Dendritic cell treated with granulocyte-macrophage colony-stimulating factor and Interleukin-4, amounts not matched to agents 40 ng/mL and 50 ng/mL, for 4 days (primary cell): ENCODE measurements at regions not wholly inside any gene's neighbourhood (a gene's known extent, or its start where the extent isn't known, plus 50 kb on each side); places are given as distances from the start of the nearest gene placed in this dataset.
"Not testable (repeated sequence)": the region's sequence is repeated elsewhere in the genome, so short reads cannot be mapped to it uniquely, and the experiment has no call there.

Experiments used
- H3K27ac Mint-ChIP-seq: one replicate; pipeline ENCODE4 v1.8.0; 2022; ENCODE audit warnings: mild to moderate bottlenecking, mixed read lengths
- H3K27me3 Mint-ChIP-seq: one replicate; pipeline ENCODE4 v1.8.0; 2022; ENCODE audit warnings: mild to moderate bottlenecking, mixed read lengths
- H3K36me3 Mint-ChIP-seq: one replicate; pipeline ENCODE4 v1.8.0; 2022; ENCODE audit warnings: low read depth, mixed read lengths
- H3K4me1 Mint-ChIP-seq: one replicate; pipeline ENCODE4 v1.8.0; 2022; ENCODE audit warnings: low read depth, mixed read lengths
- H3K4me3 Mint-ChIP-seq: one replicate; pipeline ENCODE4 v1.8.0; 2022; ENCODE audit warnings: mild to moderate bottlenecking, moderate library complexity, mixed read lengths
- H3K9me3 Mint-ChIP-seq: one replicate; pipeline ENCODE4 v1.8.0; 2022; ENCODE audit warnings: mixed read lengths
- intact Hi-C: fragments of 100-400 bp; cut with micrococcal nuclease; formaldehyde crosslinking; loops from one replicate; pipeline ENCODE4 v1.15.0; 2022

DNA sequence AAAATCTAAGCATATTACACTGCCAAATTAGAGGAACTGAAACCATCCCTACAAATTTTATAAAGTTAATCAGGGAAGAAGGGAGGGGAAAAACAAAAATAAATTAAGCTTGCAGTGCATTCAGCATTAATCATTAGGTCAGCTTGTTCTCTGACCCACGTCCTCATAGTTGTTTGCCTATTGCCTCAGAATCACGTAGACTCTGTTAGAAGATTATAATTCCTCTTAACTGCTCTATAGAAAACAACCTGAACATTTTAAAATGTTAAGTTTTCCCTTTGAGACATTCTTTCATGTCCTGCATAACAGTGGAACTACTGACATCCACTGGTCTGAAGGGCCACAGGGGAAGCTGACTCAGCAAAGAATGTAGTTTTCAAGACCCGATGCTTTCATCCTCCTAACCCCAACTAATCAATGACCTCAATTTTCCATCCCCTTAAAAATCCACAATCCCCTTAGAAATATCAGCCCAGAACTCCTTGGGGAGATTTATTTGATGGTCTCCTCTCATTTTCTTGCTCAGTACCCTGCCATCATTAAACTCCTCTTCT is 112.4 kb downstream of the FBXO4 start:
- intact Hi-C loops: no loop called here
- no peaks in the 10 kb centered on the region for H3K4me1 Mint-ChIP-seq
- no peaks in the 10 kb centered on the region for H3K27me3 Mint-ChIP-seq

DNA sequence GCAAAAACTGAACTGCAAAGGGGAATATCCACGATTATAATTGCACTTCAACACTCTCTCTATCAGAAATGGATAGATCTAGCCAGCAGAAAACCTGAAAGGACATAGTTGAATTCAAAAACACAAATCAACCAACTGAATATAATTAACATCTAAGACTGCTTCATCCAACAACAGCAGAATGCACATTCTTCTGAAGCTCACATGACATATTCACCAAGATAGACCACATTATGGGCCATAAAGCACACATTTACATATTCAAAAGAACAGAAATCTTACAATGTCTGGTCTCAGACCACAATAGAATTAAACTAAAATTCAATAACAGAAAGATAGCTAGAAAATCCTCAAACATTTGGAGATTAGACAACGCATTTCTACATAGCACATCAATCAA is 118.3 kb downstream of the FBXO4 start:
- Mint-ChIP-seq H3K9me3 (peaks cover 10% of the 10 kb centered on the region), H3K36me3 (no peaks in the 10 kb centered on the region), H3K27me3 (peaks cover 1% of the 10 kb centered on the region), H3K4me3 (no peak overlapping the region), H3K27ac (no peak overlapping the region), H3K4me1 (no peaks in the 10 kb centered on the region)
- intact Hi-C loops: no loop called here

More for the DNA sequence above, 112.4 kb downstream of the FBXO4 start:
- H3K36me3 Mint-ChIP-seq: no peaks in the 10 kb centered on the region
- no peak overlapping the region for H3K4me3 Mint-ChIP-seq
- H3K27ac Mint-ChIP-seq: no peak overlapping the region
- no peaks in the 10 kb centered on the region for H3K9me3 Mint-ChIP-seq

DNA sequence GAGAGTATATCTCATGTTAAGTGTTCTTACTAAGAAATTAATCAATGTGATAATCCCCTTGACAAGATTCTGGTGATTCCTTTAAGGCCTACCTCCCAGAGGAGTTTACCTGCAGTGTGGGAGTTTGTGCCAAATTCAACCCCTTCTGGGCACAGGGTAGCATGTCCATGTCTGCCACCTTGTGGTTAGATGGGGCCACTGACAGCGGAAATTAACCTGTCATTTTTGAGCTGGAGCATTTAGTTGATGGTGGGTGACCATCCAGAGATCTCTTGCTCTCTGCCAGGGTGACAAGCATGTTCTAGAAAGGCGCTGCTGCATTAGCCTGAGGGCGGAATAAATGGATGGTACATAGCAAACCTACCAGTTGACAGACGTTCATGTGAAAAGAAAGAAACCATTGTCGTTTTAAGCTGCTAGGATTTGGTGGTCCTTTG is 132.2 kb downstream of the FBXO4 start:
- Mint-ChIP-seq H3K27me3 (no peaks in the 10 kb centered on the region), H3K9me3 (no peaks in the 10 kb centered on the region), H3K36me3 (no peaks in the 10 kb centered on the region), H3K4me3 (no peak overlapping the region), H3K4me1 (no peaks in the 10 kb centered on the region), H3K27ac (no peak overlapping the region)
- intact Hi-C loops: loop anchor here (1.0 kb wide), 1 partner anchor 201 kb away; no protein-coding TSS in a partner anchor

DNA sequence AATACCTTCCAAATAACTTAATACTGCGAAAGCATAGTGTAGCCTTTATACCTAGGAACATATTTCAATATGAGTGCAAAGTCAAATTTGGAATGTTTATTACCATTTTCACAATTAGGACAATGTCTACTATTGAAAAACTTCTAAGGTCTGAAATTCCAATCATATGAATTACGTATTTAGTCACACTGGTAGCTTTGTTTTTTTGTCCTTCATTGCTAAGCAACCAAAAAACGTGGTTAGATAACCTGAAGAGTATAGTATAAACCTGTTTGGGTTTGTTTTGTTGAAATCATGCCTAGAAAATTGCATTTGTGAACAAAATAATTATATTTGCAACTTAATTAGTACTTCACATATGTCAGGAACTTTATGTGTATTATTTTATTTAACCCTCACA is 134.2 kb downstream of the FBXO4 start:
- H3K27me3 Mint-ChIP-seq: no peaks in the 10 kb centered on the region
- no peaks in the 10 kb centered on the region for H3K4me1 Mint-ChIP-seq
- no peaks in the 10 kb centered on the region for H3K36me3 Mint-ChIP-seq
- no peaks in the 10 kb centered on the region for H3K9me3 Mint-ChIP-seq
- no peak overlapping the region for H3K4me3 Mint-ChIP-seq
- intact Hi-C loops: no loop called here
- H3K27ac Mint-ChIP-seq: no peak overlapping the region

DNA sequence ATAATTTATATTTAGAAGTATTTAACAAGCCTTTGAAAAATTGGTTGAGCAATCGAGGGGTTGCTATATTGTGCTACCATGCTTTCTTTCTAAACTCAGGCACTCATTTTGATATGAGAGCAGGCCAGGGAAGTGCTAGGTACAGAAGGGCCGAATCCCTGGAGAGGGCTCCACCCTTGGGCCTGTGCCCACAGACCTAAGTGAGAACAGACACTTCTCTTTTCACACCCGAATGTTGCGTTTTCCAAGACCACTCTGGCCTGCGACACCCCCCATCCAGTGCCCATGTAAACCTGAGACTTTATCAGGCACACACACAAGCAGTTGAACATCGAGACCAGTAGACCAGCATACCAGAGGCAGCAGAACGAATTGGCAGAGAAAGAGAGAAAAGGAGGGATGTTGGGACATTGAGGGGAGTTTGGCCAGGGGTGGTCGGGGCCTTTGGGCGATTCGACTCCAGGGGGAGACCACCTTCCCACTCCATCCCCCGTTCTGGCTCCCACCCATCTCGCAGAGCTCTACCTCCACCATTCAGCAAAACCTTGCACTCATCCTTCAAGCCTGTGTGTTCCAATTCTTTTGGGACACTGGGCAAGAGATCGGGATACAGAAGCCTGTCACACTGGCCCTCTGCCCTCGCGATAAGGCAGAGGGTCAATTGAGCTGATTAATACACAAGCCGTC is 134.8 kb downstream of the FBXO4 start:
- no peak overlapping the region for H3K27ac Mint-ChIP-seq
- no peaks in the 10 kb centered on the region for H3K27me3 Mint-ChIP-seq
- no peaks in the 10 kb centered on the region for H3K36me3 Mint-ChIP-seq
- H3K9me3 Mint-ChIP-seq: no peaks in the 10 kb centered on the region
- H3K4me3 Mint-ChIP-seq: no peak overlapping the region
- intact Hi-C loops: loop anchor here (10.0 kb wide), 1 partner anchor 705 kb away; no protein-coding TSS in a partner anchor
- H3K4me1 Mint-ChIP-seq: no peaks in the 10 kb centered on the region

DNA sequence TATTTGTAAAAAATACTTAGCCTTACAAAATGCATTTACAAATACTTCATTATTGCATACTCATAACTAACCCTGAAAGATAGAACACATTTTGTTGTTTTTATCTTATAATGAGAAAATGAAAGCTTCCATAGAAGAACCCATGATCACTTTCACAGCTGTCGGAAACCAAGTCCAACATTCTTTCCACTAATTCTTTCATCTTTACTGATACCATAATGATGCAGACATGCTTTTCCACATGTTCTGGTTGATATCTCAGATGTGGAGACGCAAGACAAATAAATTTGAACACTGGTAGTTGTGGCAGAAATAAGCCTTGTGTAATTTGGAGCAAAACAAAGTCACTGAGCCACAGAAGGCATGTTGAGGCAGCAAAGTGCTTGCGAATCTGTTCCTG is 136.0 kb downstream of the FBXO4 start:
- Mint-ChIP-seq H3K27ac (no peak overlapping the region), H3K36me3 (no peaks in the 10 kb centered on the region), H3K4me1 (no peaks in the 10 kb centered on the region), H3K9me3 (no peaks in the 10 kb centered on the region), H3K27me3 (no peaks in the 10 kb centered on the region), H3K4me3 (no peak overlapping the region)
- intact Hi-C loops: loop anchor here (10.0 kb wide), 1 partner anchor 704 kb away; no protein-coding TSS in a partner anchor

DNA sequence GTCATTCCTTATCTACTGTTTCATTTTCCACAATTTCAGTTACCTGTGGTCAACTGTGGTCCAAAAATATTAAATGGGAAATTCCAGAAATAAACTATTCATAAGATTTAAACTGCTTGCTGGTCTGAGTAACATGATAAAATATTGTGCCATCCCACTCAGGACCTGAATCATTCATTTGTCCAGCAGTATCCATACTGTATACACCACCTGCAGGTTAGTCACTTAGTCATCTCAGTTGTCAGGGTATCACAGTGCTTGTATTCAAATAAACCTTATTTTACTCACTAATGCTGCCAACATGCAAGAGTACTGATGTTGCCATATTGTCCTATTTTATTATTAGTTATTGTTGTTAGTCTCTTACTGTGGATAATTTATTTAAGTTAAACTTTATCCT is 139.7 kb downstream of the FBXO4 start:
- no peaks in the 10 kb centered on the region for H3K36me3 Mint-ChIP-seq
- H3K27me3 Mint-ChIP-seq: no peaks in the 10 kb centered on the region
- no peak overlapping the region for H3K27ac Mint-ChIP-seq
- intact Hi-C loops: loop anchor here (10.0 kb wide), 1 partner anchor 700 kb away; no protein-coding TSS in a partner anchor
- H3K9me3 Mint-ChIP-seq: no peaks in the 10 kb centered on the region
- H3K4me1 Mint-ChIP-seq: no peaks in the 10 kb centered on the region
- no peak overlapping the region for H3K4me3 Mint-ChIP-seq

DNA sequence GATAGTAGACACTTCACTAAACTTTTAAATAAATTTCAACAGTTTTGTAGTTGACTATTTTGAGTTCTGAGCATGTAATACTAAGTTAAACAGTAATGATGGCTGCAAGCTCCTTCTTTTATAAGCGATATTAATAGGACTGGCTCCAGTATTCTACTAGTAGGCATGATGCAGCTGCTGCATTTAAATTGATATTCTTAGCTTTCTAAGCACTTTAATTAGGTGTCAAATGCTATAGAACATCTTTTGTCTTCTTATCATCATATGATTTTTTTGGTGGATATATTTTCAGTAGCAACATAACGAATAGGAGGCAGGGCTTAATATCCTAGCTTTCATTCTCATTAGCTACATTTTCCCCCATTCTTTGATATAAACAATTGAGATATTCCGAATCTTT is 141.1 kb downstream of the FBXO4 start:
- H3K4me3 Mint-ChIP-seq: no peak overlapping the region
- no peaks in the 10 kb centered on the region for H3K9me3 Mint-ChIP-seq
- H3K27me3 Mint-ChIP-seq: no peaks in the 10 kb centered on the region

DNA sequence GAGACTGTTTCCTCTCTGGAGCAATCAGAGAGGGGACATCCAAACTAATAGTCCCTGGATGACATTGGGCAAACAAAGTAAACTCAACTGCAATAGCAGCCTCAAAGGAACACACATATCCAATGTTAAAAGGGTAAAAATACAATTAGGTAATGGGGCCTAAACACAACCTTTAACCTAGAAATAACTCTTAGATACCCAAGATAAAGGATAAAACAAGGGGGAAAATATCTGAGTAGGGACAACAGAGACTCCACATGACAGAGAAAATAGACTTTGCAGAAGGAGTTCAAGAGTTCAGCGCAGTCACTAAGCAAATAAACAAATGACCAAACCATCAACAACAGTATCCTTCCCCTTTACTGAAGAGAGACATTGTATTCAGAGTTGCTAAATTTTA is 149.3 kb downstream of the FBXO4 start:
- no peaks in the 10 kb centered on the region for H3K27me3 Mint-ChIP-seq
- H3K36me3 Mint-ChIP-seq: no peaks in the 10 kb centered on the region
- no peak overlapping the region for H3K4me3 Mint-ChIP-seq
- intact Hi-C loops: no loop called here
- no peaks in the 10 kb centered on the region for H3K4me1 Mint-ChIP-seq
- H3K9me3 Mint-ChIP-seq: peaks cover 11% of the 10 kb centered on the region
- H3K27ac Mint-ChIP-seq: no peak overlapping the region

More for the DNA sequence above, 141.1 kb downstream of the FBXO4 start:
- Mint-ChIP-seq H3K4me1 (no peaks in the 10 kb centered on the region), H3K36me3 (no peaks in the 10 kb centered on the region), H3K27ac (no peak overlapping the region)
- intact Hi-C loops: loop anchor here (10.0 kb wide), 1 partner anchor 699 kb away; no protein-coding TSS in a partner anchor

DNA sequence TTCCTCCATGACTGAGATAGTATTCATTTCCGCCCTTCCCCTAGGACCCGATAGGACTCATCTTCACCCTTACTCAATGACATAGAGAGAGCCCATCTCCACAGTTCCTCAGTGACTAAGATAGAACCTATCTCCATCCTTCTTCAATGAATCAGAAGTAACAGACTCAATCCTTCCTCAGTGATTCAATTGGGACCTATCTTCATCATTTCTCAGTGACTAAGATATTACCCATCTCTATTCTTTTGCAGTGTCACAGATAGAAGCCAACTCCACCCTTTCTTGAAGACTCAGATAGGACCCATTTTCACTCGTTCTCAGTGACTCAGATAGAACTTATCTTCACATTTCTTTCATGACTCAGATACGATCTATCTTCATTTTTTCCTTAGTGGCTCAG is 164.6 kb downstream of the FBXO4 start:
- Mint-ChIP-seq H3K4me3 (no peak overlapping the region), H3K27me3 (no peaks in the 10 kb centered on the region), H3K9me3 (no peaks in the 10 kb centered on the region), H3K36me3 (no peaks in the 10 kb centered on the region), H3K4me1 (no peaks in the 10 kb centered on the region), H3K27ac (no peak overlapping the region)
- intact Hi-C loops: no loop called here

DNA sequence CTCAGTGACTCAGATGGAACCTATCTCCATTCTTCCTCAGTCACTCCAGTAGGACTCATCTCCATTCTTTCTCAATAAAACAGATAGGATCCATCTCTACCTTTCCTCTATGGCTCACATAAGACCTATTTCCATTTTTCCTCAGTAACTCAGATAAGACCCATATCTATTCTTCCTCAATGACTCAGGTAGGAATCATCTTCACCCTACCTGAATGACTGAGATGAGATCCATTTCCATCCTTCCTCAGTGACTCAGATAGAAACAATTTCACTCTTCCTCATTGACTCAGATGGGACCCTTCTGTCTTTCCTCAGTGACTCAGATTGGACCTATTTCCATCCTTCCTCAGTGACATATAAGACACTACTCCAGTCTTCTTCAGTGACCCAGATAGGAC is 165.1 kb downstream of the FBXO4 start:
- no peak overlapping the region for H3K27ac Mint-ChIP-seq
- H3K4me3 Mint-ChIP-seq: no peak overlapping the region
- no peaks in the 10 kb centered on the region for H3K4me1 Mint-ChIP-seq
- intact Hi-C loops: no loop called here
- H3K27me3 Mint-ChIP-seq: no peaks in the 10 kb centered on the region
- no peaks in the 10 kb centered on the region for H3K9me3 Mint-ChIP-seq
- no peaks in the 10 kb centered on the region for H3K36me3 Mint-ChIP-seq

DNA sequence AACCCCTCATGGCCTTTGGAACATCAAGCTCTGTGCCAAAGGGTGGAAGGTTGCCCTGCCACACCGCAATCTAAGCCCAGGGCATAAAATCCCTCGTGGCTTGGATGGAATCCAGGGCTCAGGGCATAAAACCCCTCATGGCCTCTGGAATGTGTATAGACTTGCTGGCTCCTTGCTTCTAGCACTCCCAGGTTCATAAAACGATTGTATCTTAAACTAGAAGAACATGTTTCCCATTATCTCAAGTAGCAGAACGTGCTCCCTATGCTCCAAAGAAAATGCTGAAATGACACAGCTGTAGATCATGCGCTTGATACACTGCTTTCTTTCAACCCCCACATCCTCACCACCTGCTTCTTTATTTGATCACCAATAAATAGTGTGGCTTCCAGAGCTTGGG is 174.8 kb downstream of the FBXO4 start:
- peaks cover 43% of the 10 kb centered on the region for H3K9me3 Mint-ChIP-seq
- H3K27me3 Mint-ChIP-seq, intact Hi-C loops, H3K4me3 Mint-ChIP-seq, H3K27ac Mint-ChIP-seq, H3K4me1 Mint-ChIP-seq, H3K36me3 Mint-ChIP-seq: not testable (repeated sequence)

DNA sequence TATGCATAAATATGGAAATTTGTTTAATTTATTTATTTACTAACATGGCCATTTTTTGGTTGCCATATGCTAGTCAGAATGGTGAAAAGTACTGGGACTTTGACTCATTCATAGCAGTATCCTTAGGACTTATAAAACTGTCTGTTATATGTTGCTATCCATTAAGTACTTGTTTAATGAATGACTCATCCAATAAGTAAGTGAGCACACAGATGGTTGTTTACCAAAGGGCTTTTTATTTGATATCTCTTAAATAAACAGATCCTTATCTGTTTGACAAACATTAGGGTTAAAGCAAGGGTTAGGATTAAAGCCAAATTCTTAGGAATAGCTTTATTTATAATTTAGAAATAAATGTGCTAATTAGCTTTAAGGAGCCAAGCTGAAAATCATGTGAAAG is 183.4 kb downstream of the FBXO4 start:
- H3K27me3 Mint-ChIP-seq: no peaks in the 10 kb centered on the region
- H3K27ac Mint-ChIP-seq: no peak overlapping the region
- no peaks in the 10 kb centered on the region for H3K4me1 Mint-ChIP-seq
- peaks cover 64% of the 10 kb centered on the region for H3K9me3 Mint-ChIP-seq
- intact Hi-C loops: no loop called here
- no peaks in the 10 kb centered on the region for H3K36me3 Mint-ChIP-seq
- H3K4me3 Mint-ChIP-seq: no peak overlapping the region

DNA sequence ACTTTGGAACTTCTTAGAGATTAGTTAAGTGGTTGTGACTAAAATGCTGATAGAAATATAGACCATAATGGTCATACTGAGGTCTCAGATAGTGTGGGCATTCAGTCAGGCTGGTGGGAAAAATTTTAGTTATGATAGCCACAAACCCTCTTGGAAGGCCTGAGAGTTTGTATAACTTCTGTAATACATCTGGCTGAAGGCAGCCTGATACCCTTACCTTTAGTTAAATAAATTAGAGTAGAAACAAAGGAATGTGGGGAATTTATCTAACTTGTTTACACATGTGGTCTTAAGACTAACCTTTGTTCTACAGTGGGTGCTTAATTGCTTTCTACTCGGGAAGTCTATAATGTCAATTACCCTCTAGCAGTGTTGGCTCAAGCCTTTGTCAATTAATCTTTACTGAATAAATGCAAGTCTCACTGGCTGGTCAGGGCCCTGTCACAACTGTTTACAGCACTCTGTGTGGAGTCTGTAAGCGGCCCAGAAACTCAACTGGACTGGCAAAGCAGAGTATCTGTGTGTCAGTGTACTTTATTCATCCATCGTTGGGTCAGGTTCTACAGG is 184.0 kb downstream of the FBXO4 start:
- Mint-ChIP-seq H3K36me3 (no peaks in the 10 kb centered on the region), H3K27ac (no peak overlapping the region), H3K9me3 (peaks cover 60% of the 10 kb centered on the region), H3K27me3 (no peaks in the 10 kb centered on the region), H3K4me1 (no peaks in the 10 kb centered on the region), H3K4me3 (no peak overlapping the region)
- intact Hi-C loops: no loop called here
